ENCODE measurements at regions not wholly inside any gene's neighbourhood (a gene's known extent, or its start where the extent isn't known, plus 50 kb on each side); places are given as distances from the start of the nearest gene placed in this dataset.

DNA sequence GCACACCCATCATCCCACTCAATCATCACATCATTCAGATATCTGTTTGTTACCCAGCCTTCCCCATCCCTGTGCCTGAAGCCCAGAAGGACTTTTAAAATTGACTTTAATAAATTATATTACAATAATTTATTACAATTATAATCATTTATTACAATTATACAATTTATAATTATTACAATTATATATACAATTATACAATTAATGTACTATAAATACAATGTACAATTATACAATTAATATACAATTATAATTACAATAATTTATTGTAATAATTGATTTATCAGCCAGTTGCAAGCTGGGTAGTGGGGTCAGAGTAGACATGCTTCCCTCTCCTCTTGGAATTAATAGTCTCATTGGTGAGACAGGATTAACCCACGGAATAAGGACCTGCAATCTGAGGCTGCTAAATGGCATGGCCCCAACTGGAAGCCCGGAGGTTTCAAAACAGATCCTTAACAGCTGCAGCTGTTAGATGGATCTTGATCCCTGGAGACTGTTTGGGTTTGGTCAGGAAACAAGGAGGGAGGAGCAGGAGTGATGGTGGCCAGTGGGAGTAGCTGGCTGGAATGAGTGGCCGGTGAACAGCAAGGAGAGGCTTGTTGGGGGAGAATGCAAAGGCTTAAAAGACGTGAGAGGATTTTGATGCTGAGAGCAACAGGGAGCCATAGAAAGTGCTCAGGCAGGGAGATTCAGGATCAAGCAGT lies 402.8 kb upstream of the PODXL start:
- intact Hi-C loops (cut with micrococcal nuclease), result no loop called here
- no peaks in the 10 kb centered on the region for H3K36me3 Mint-ChIP-seq
- H3K36me3 ChIP-seq (ENCODE audit: control insufficient read depth, insufficient read depth, low read length), result no peaks in the 10 kb centered on the region
- H3K9me3 ChIP-seq (ENCODE audit: control insufficient read depth, insufficient read depth, low read length), result no peaks in the 10 kb centered on the region
- ATAC-seq, result no peak
- H3K27ac Mint-ChIP-seq, result no peak overlapping the region
- H3K27ac ChIP-seq (ENCODE audit: low read length), result no peak overlapping the region
- no peak for DNase-seq
- H3K27me3 ChIP-seq (ENCODE audit: control insufficient read depth, insufficient read depth, low read length), result no peaks in the 10 kb centered on the region
- H3K9me3 Mint-ChIP-seq, result no peaks in the 10 kb centered on the region
- no peaks in the 10 kb centered on the region for H3K4me1 ChIP-seq (ENCODE audit: control insufficient read depth, insufficient read depth, low read length)
- H3K4me3 ChIP-seq (ENCODE audit: low read length), result no peak overlapping the region
- no peak overlapping the region for H3K4me3 Mint-ChIP-seq
- H3K27me3 Mint-ChIP-seq (ENCODE audit: low read depth in 2 of 2), result peaks cover 3 to 37% of the 10 kb centered on the region in 2 donors
- TF ChIP-seq, protein P1, sequence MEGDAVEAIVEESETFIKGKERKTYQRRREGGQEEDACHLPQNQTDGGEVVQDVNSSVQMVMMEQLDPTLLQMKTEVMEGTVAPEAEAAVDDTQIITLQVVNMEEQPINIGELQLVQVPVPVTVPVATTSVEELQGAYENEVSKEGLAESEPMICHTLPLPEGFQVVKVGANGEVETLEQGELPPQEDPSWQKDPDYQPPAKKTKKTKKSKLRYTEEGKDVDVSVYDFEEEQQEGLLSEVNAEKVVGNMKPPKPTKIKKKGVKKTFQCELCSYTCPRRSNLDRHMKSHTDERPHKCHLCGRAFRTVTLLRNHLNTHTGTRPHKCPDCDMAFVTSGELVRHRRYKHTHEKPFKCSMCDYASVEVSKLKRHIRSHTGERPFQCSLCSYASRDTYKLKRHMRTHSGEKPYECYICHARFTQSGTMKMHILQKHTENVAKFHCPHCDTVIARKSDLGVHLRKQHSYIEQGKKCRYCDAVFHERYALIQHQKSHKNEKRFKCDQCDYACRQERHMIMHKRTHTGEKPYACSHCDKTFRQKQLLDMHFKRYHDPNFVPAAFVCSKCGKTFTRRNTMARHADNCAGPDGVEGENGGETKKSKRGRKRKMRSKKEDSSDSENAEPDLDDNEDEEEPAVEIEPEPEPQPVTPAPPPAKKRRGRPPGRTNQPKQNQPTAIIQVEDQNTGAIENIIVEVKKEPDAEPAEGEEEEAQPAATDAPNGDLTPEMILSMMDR (IDR thresholded peaks at IDR 0.05), result no peak
- WGBS (ENCODE audit: insufficient coverage), result 62% methylated on average over 4 of the region's 4 CpGs
- H3K4me1 Mint-ChIP-seq, result no peaks in the 10 kb centered on the region

DNA sequence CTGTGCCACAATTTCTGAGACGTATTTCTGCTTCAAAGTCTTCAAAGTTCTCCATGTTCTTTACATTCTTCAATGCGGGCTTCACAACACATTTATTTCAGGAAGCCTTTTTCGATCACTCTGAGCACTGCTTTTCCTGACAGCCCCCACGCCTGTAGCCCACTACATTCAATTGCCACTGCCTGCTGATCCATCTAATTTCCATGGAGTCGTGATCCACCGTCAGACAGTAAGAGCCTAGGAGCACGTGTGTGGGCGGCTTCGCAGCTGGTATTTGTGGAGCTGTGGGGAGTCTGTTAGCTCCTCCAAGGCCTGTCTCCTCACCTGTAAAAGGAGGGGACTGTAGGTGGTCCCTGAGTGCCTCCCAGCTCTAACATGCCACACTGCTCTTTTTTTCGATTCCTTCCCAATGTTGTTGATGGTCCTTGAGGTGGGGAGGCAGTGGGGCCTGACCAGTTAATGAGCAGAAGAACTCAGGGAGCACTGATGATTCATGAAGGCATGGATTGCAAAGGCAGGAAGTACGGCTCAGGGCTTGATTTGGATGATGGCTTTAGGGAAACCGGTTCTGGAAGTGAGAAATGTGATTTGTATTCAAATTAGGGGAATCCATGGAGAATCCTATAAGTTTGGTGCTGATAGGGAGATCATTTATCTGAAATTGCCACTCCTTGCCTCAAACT lies 401.1 kb upstream of the PODXL start:
- Histone ChIP-seq H3K4me3 (ENCODE audit: low read length) (no peak overlapping the region), H3K27ac (ENCODE audit: low read length) (no peak overlapping the region), H3K9me3 (ENCODE audit: control insufficient read depth, insufficient read depth, low read length) (no peaks in the 10 kb centered on the region), H3K36me3 (ENCODE audit: control insufficient read depth, insufficient read depth, low read length) (no peaks in the 10 kb centered on the region), H3K4me1 (ENCODE audit: control insufficient read depth, insufficient read depth, low read length) (no peaks in the 10 kb centered on the region), H3K27me3 (ENCODE audit: control insufficient read depth, insufficient read depth, low read length) (no peaks in the 10 kb centered on the region)
- TF ChIP-seq, protein P1 (IDR thresholded peaks at IDR 0.05), result no peak
- Mint-ChIP-seq H3K4me3 (no peak overlapping the region), H3K27ac (no peak overlapping the region), H3K4me1 (no peaks in the 10 kb centered on the region), H3K9me3 (no peaks in the 10 kb centered on the region), H3K36me3 (no peaks in the 10 kb centered on the region), H3K27me3 (ENCODE audit: low read depth in 2 of 2) (peaks cover 6 to 41% of the 10 kb centered on the region in 2 donors)
- DNase-seq, result no peak
- ATAC-seq, result no peak
- WGBS (ENCODE audit: insufficient coverage), result 79% methylated on average over 12 of the region's 12 CpGs
- intact Hi-C loops (cut with micrococcal nuclease), result no loop called here

DNA sequence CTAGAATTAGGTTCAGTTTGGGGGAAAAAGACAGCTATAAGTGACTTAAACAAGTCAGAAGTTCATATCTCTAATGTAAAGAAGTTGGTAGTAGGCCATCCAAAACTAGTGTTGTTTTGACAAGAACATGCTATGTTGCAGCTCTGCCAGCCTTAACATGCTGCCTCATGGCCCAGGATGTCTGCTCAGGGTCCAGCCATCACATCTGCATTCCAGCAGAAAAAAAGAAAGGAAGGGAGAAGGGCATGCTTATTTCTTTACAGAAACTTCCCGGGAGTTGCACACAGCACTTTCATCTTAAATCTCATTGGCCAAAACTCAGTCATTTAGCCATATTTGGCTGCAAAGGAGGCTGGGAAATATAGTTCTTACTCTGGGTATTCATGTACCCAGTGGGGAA lies 400.4 kb upstream of the PODXL start:
- H3K4me1 ChIP-seq (ENCODE audit: control insufficient read depth, insufficient read depth, low read length), result no peaks in the 10 kb centered on the region
- WGBS (ENCODE audit: insufficient coverage), result no CpG with 5 or more reads among the region's 1 CpG
- Mint-ChIP-seq H3K4me1 (no peaks in the 10 kb centered on the region), H3K4me3 (no peak overlapping the region), H3K27me3 (ENCODE audit: low read depth in 2 of 2) (peaks cover 6 to 35% of the 10 kb centered on the region in 2 donors), H3K36me3 (no peaks in the 10 kb centered on the region), H3K27ac (no peak overlapping the region), H3K9me3 (no peaks in the 10 kb centered on the region)
- H3K36me3 ChIP-seq (ENCODE audit: control insufficient read depth, insufficient read depth, low read length), result no peaks in the 10 kb centered on the region
- H3K27ac ChIP-seq (ENCODE audit: low read length), result no peak overlapping the region
- no peak for DNase-seq
- intact Hi-C loops (cut with micrococcal nuclease), result no loop called here
- ATAC-seq, result no peak
- H3K4me3 ChIP-seq (ENCODE audit: low read length), result no peak overlapping the region
- H3K9me3 ChIP-seq (ENCODE audit: control insufficient read depth, insufficient read depth, low read length), result no peaks in the 10 kb centered on the region
- TF ChIP-seq, protein P1 (IDR thresholded peaks at IDR 0.05), result no peak
- no peaks in the 10 kb centered on the region for H3K27me3 ChIP-seq (ENCODE audit: control insufficient read depth, insufficient read depth, low read length)
